ENCODE measurements at regions not wholly inside any gene's neighbourhood (a gene's known extent, or its start where the extent isn't known, plus 50 kb on each side); places are given as distances from the start of the nearest gene placed in this dataset.

- TF ChIP-seq RCOR1 (IDR thresholded peaks at IDR 0.05; ENCODE audit: insufficient replicate concordance, low read length), result no peak
- TF ChIP-seq CTCF (conservative IDR thresholded peaks at IDR 0.05; ENCODE audit: low read depth, low read length), result no peak
- TF ChIP-seq POLR2A (IDR thresholded peaks at IDR 0.05; ENCODE audit: low read depth, low read length), result no peak
- TF ChIP-seq CEBPB (IDR thresholded peaks at IDR 0.05; ENCODE audit: low read depth, low read length), result no peak
Measured at GRCh38 chr11:127713226-127713625, 712.7 kb upstream of the KIRREL3 start.
